Lower lobe of right lung (tissue), 2 donors: ENCODE measurements at regions not wholly inside any gene's neighbourhood (a gene's known extent, or its start where the extent isn't known, plus 50 kb on each side); places are given as distances from the start of the nearest gene placed in this dataset.

ENCODE experiments used
- ATAC-seq, 2 donors: fragments of 200-7000 bp; cut with Tn5 transposase; one replicate each; pipeline ENCODE4 v1.9.1; 2020 to 2022; ENCODE audit warnings: mild to moderate bottlenecking in 2 of 2, moderate library complexity in 2 of 2
- DNase-seq: peaks from one replicate; pipeline ENCODE4 v3.0.0-alpha.2; 2020
- H3K27ac ChIP-seq: fragments of 200-600 bp; one replicate; pipeline ENCODE4 v1.8.0; 2022
- H3K27me3 ChIP-seq: fragments of 200-600 bp; one replicate; pipeline ENCODE4 v1.8.0; 2022; ENCODE audit warnings: low read depth
- H3K36me3 ChIP-seq: fragments of 200-600 bp; one replicate; pipeline ENCODE4 v1.8.0; 2022; ENCODE audit warnings: mild to moderate bottlenecking
- H3K4me1 ChIP-seq: fragments of 200-600 bp; one replicate; pipeline ENCODE4 v1.8.0; 2022
- H3K4me3 ChIP-seq: fragments of 200-600 bp; one replicate; pipeline ENCODE4 v1.8.0; 2022; ENCODE audit warnings: mild to moderate bottlenecking
- H3K9me3 ChIP-seq: fragments of 200-600 bp; one replicate; pipeline ENCODE4 v1.8.0; 2022
- intact Hi-C: fragments of 100-400 bp; cut with DNase I; formaldehyde crosslinking; loops from one replicate; pipeline ENCODE4 v1.11.0; 2022
- TF ChIP-seq, protein P1 (sequence below): fragments of 200-600 bp; IDR thresholded peaks from one replicate; pipeline ENCODE4 v1.8.0; 2022; ENCODE audit warnings: antibody characterized with exemption, mild to moderate bottlenecking
- donor health status: DM: no; HTN: yes; CAD: no; lungs with severe emphysema.

DNA sequence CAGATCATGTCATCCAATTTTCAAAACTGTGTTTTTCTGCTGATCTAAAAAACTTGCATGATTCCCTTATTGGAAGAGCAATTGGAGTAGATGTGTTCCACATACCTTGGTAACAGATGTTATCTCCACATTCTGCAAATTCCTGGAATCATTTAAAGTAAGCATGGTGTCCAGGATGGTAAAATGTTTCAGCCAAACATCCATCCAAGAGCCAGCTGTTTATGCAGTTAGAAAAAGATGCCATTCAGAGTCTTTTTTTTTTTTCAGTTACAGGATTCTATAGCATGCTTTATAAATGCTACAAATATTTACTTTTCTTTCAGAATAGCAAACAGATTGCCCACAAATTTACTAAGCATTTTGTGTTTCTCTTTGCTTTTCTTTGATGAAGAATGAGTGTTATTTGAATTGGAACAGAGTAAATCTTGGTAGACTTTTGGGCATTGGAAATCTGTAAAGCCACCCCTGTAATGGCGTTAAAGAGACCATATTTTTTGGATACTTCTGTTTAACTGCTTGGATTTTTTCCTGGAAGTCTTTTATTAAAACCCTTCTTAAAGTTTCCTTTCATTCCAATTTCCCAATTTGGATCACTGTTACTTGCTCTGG lies 149.8 kb downstream of the GNAT3 start:
- TF ChIP-seq, protein P1, sequence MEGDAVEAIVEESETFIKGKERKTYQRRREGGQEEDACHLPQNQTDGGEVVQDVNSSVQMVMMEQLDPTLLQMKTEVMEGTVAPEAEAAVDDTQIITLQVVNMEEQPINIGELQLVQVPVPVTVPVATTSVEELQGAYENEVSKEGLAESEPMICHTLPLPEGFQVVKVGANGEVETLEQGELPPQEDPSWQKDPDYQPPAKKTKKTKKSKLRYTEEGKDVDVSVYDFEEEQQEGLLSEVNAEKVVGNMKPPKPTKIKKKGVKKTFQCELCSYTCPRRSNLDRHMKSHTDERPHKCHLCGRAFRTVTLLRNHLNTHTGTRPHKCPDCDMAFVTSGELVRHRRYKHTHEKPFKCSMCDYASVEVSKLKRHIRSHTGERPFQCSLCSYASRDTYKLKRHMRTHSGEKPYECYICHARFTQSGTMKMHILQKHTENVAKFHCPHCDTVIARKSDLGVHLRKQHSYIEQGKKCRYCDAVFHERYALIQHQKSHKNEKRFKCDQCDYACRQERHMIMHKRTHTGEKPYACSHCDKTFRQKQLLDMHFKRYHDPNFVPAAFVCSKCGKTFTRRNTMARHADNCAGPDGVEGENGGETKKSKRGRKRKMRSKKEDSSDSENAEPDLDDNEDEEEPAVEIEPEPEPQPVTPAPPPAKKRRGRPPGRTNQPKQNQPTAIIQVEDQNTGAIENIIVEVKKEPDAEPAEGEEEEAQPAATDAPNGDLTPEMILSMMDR: no peak
- intact Hi-C loops: no loop called here
- ATAC-seq: no peak
- Histone ChIP-seq H3K27me3 (no peaks in the 10 kb centered on the region), H3K9me3 (peaks cover 8% of the 10 kb centered on the region), H3K27ac (no peak overlapping the region), H3K36me3 (no peaks in the 10 kb centered on the region), H3K4me3 (no peak overlapping the region), H3K4me1 (no peaks in the 10 kb centered on the region)
- DNase-seq: no peak

DNA sequence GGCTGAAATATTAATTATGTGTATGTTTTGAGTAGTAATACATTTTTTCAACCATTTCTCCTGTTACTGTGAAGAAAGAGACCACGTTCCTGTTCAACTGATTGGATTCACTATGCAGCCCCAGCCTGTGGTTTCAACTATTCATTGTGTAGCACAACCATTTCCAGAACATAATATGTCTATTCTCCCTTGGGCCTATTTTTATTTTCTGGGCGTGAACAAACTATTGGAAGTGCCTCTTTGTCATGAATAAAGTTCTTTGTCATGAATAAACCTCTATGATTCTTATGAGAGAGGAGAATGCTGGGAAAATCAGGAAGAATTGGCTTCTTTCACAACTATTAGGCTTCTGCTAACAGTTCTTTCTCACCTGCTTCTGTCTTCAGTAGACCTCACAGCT lies 152.4 kb downstream of the GNAT3 start:
- Histone ChIP-seq H3K27ac (no peak overlapping the region), H3K4me1 (no peaks in the 10 kb centered on the region), H3K27me3 (no peaks in the 10 kb centered on the region), H3K9me3 (no peaks in the 10 kb centered on the region), H3K36me3 (no peaks in the 10 kb centered on the region), H3K4me3 (no peak overlapping the region)
- intact Hi-C loops: no loop called here
- TF ChIP-seq, protein P1: no peak
- ATAC-seq (no peak), DNase-seq (no peak)

- no peaks in the 10 kb centered on the region for H3K9me3 ChIP-seq
- TF ChIP-seq, protein P1: no peak
- no peak overlapping the region for H3K4me3 ChIP-seq
- DNase-seq (no peak), ATAC-seq (no peak)
- no peaks in the 10 kb centered on the region for H3K4me1 ChIP-seq
- no peaks in the 10 kb centered on the region for H3K36me3 ChIP-seq
- no peak overlapping the region for H3K27ac ChIP-seq
- H3K27me3 ChIP-seq: no peaks in the 10 kb centered on the region
- intact Hi-C loops: no loop called here
Measured at GRCh38 chr7:80359029-80359428, 152.8 kb downstream of the GNAT3 start.

DNA sequence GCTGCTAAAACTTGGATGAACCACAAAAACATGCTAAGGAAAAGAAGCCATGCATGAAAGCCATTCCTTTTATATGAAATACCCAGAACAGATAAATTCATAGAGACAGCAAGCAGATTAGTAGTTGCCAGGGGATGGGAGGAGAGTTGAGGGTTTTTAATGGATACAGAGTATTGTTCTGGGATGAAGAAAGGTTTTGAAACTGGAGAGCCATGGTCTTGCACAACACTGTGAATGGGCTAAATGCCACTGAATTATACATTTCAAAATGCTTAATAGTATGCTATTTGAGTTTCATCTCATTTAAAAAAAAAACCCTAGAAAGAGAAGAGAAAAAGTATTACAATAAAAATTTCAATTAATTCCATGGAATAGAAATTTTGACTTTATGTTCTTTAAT lies 154.3 kb downstream of the GNAT3 start:
- DNase-seq (no peak), ATAC-seq (no peak)
- Histone ChIP-seq H3K27me3 (no peaks in the 10 kb centered on the region), H3K27ac (no peak overlapping the region), H3K4me3 (no peak overlapping the region), H3K9me3 (no peaks in the 10 kb centered on the region), H3K4me1 (no peaks in the 10 kb centered on the region), H3K36me3 (no peaks in the 10 kb centered on the region)
- intact Hi-C loops: no loop called here
- TF ChIP-seq, protein P1: no peak

DNA sequence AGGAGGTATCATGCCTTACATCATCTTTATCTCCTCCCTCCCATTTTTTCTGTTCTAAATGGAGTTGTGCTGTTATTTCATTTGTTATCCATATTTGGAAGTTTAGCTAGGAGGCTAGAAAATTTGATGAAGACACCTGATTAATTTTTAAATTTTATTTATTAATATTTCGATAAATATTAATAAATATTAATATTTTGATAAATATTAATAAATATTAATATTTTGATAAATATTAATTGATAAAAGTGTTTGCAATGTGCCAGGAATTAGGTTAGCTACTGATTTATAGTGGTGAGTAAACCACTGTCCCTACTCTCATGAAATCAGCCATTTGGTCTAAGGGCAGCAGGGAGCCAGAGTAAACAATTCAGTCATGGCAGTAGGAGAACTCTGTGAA lies 161.4 kb downstream of the GNAT3 start:
- DNase-seq: no peak
- H3K4me1 ChIP-seq: no peaks in the 10 kb centered on the region
- intact Hi-C loops: no loop called here
- TF ChIP-seq, protein P1: no peak
- H3K27me3 ChIP-seq: no peaks in the 10 kb centered on the region
- H3K27ac ChIP-seq: no peak overlapping the region
- H3K4me3 ChIP-seq: no peak overlapping the region
- ATAC-seq: no peak
- H3K36me3 ChIP-seq: no peaks in the 10 kb centered on the region
- no peaks in the 10 kb centered on the region for H3K9me3 ChIP-seq

- no peaks in the 10 kb centered on the region for H3K36me3 ChIP-seq
- H3K4me1 ChIP-seq: no peaks in the 10 kb centered on the region
- DNase-seq (no peak), ATAC-seq (no peak)
- intact Hi-C loops: no loop called here
- H3K27me3 ChIP-seq: no peaks in the 10 kb centered on the region
- H3K9me3 ChIP-seq: no peaks in the 10 kb centered on the region
- H3K27ac ChIP-seq: no peak overlapping the region
- H3K4me3 ChIP-seq: no peak overlapping the region
- TF ChIP-seq, protein P1: no peak
Measured at GRCh38 chr7:80348223-80348622, 163.6 kb downstream of the GNAT3 start.
